ENCODE measurements at regions not wholly inside any gene's neighbourhood (a gene's known extent, or its start where the extent isn't known, plus 50 kb on each side); places are given as distances from the start of the nearest gene placed in this dataset.

- Histone ChIP-seq H3K36me3 (ENCODE audit: control insufficient read depth, insufficient read depth, low read length) (no peaks in the 10 kb centered on the region), H3K9me3 (no peaks in the 10 kb centered on the region), H3K4me3 (ENCODE audit: low read depth, low read length) (no peak overlapping the region), H3K4me1 (no peaks in the 10 kb centered on the region), H3K27me3 (replicated peaks; ENCODE audit: control insufficient read depth, insufficient read depth, low read length) (no peaks in the 10 kb centered on the region)
- no peak for TF ChIP-seq CTCF (IDR thresholded peaks at IDR 0.05; ENCODE audit: insufficient read depth in 1 of 2, low read depth in 1 of 2, low read length in 1 of 2, severe bottlenecking in 1 of 2, unreplicated experiment in 1 of 2)
- H3K27me3 Mint-ChIP-seq (ENCODE audit: insufficient read depth, unreplicated experiment), result no peaks in the 10 kb centered on the region
- H3K9me3 Mint-ChIP-seq (ENCODE audit: unreplicated experiment), result no peaks in the 10 kb centered on the region
- H3K4me3 Mint-ChIP-seq (ENCODE audit: unreplicated experiment), result no peak overlapping the region
- H3K36me3 Mint-ChIP-seq (ENCODE audit: insufficient read depth, unreplicated experiment), result no peaks in the 10 kb centered on the region
- no peak for DNase-seq
- ChIA-PET POLR2A (no interaction called here), CTCF (no interaction called here)
- intact Hi-C loops (cut with micrococcal nuclease; ENCODE audit: unreplicated experiment), result no loop called here
- H3K27ac Mint-ChIP-seq (ENCODE audit: unreplicated experiment), result no peak overlapping the region
- no TSS peak for BruUV-seq (replicated peaks)
- no peaks in the 10 kb centered on the region for H3K4me1 Mint-ChIP-seq (ENCODE audit: low read depth, unreplicated experiment)
Measured at GRCh38 chr2:19244460-19245363, 113.7 kb downstream of the OSR1 start.

- TF ChIP-seq CTCF (IDR thresholded peaks at IDR 0.05; ENCODE audit: insufficient read depth in 1 of 2, low read depth in 1 of 2, low read length in 1 of 2, severe bottlenecking in 1 of 2, unreplicated experiment in 1 of 2), result no peak
- H3K27me3 Mint-ChIP-seq (ENCODE audit: insufficient read depth, unreplicated experiment), result no peaks in the 10 kb centered on the region
- intact Hi-C loops (cut with micrococcal nuclease; ENCODE audit: unreplicated experiment), result no loop called here
- DNase-seq, result no peak
- H3K27me3 ChIP-seq (replicated peaks; ENCODE audit: control insufficient read depth, insufficient read depth, low read length), result no peaks in the 10 kb centered on the region
- no peaks in the 10 kb centered on the region for H3K36me3 Mint-ChIP-seq (ENCODE audit: insufficient read depth, unreplicated experiment)
- no TSS peak for BruUV-seq (replicated peaks)
- ChIA-PET CTCF (no interaction called here), POLR2A (no interaction called here)
- no peak overlapping the region for H3K4me3 Mint-ChIP-seq (ENCODE audit: unreplicated experiment)
- no peaks in the 10 kb centered on the region for H3K4me1 ChIP-seq
- H3K9me3 ChIP-seq, result no peaks in the 10 kb centered on the region
- H3K9me3 Mint-ChIP-seq (ENCODE audit: unreplicated experiment), result no peaks in the 10 kb centered on the region
- H3K4me3 ChIP-seq (ENCODE audit: low read depth, low read length), result no peak overlapping the region
- H3K36me3 ChIP-seq (ENCODE audit: control insufficient read depth, insufficient read depth, low read length), result no peaks in the 10 kb centered on the region
- H3K4me1 Mint-ChIP-seq (ENCODE audit: low read depth, unreplicated experiment), result no peaks in the 10 kb centered on the region
- H3K27ac Mint-ChIP-seq (ENCODE audit: unreplicated experiment), result no peak overlapping the region
Measured at GRCh38 chr2:19238440-19239060, 119.9 kb downstream of the OSR1 start.

GRCh38 chr2:19235308-19235707 lies 123.1 kb downstream of the OSR1 start:
- ChIA-PET POLR2A (no interaction called here), CTCF (no interaction called here)
- Mint-ChIP-seq H3K27me3 (ENCODE audit: insufficient read depth, unreplicated experiment) (no peaks in the 10 kb centered on the region), H3K27ac (ENCODE audit: unreplicated experiment) (no peak overlapping the region), H3K4me3 (ENCODE audit: unreplicated experiment) (no peak overlapping the region), H3K9me3 (ENCODE audit: unreplicated experiment) (no peaks in the 10 kb centered on the region), H3K36me3 (ENCODE audit: insufficient read depth, unreplicated experiment) (no peaks in the 10 kb centered on the region), H3K4me1 (ENCODE audit: low read depth, unreplicated experiment) (no peaks in the 10 kb centered on the region)
- peaks cover 8% of the 10 kb centered on the region for H3K4me1 ChIP-seq
- no TSS peak for BruUV-seq (replicated peaks)
- DNase-seq, result no peak
- intact Hi-C loops (cut with micrococcal nuclease; ENCODE audit: unreplicated experiment), result no loop called here
- H3K9me3 ChIP-seq, result no peaks in the 10 kb centered on the region
- no peak overlapping the region for H3K4me3 ChIP-seq (ENCODE audit: low read depth, low read length)
- H3K36me3 ChIP-seq (ENCODE audit: control insufficient read depth, insufficient read depth, low read length), result no peaks in the 10 kb centered on the region
- TF ChIP-seq CTCF (IDR thresholded peaks at IDR 0.05; ENCODE audit: insufficient read depth in 1 of 2, low read depth in 1 of 2, low read length in 1 of 2, severe bottlenecking in 1 of 2, unreplicated experiment in 1 of 2), result no peak
- H3K27me3 ChIP-seq (replicated peaks; ENCODE audit: control insufficient read depth, insufficient read depth, low read length), result no peaks in the 10 kb centered on the region
